NCI-H460 (cell line): ENCODE measurements at regions not wholly inside any gene's neighbourhood (a gene's known extent, or its start where the extent isn't known, plus 50 kb on each side); places are given as distances from the start of the nearest gene placed in this dataset.

ENCODE experiments used
- DNase-seq: peaks from one replicate; pipeline ENCODE4 v3.0.0-alpha.2; 2016; ENCODE audit warnings: low read depth; ENCODE audit errors: extremely low read depth

DNA sequence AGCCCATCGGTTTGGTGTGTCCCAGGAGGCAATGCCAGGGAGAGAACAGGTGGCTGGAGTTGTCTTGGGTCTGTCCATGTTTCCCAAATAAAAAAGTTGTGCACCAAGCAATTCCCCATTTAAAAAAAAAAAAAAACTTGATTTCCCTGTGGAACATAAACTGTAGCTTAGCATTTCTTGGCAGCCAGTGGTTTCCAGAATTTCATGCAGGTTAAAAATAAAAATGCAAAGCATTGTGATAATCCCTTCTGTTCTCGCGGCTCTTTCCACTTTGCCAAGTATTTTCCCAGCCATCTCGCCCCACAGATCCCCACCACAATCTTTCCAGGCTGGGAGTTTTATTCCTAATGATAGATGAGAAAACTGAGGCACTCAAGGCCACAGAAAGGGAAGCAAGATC lies 51.4 kb upstream of the MSX1 start:
- no peak for DNase-seq

DNA sequence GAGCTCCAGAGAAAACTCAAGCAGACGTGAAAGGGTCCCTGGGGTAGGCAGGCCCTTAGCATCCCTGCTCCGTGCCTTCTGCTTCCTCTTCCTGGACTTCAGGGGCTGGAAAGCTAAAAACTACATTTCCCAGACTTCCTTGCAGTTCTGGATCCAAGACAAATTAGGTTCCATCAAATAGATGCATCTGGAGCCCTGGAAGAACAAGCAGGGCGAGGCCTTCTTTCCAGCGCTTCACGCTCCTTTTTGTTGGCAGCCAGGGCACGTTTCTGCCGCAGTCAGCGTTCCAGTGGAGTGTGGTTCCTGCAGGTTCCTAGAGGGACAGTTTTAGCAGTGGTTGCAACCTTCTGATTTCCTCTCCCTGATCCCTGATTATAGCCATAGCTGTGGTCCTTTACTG lies 53.6 kb upstream of the MSX1 start:
- DNase-seq: no peak

GRCh38 chr4:4803912-4804296 lies 55.6 kb upstream of the MSX1 start:
- DNase-seq: no peak

DNA sequence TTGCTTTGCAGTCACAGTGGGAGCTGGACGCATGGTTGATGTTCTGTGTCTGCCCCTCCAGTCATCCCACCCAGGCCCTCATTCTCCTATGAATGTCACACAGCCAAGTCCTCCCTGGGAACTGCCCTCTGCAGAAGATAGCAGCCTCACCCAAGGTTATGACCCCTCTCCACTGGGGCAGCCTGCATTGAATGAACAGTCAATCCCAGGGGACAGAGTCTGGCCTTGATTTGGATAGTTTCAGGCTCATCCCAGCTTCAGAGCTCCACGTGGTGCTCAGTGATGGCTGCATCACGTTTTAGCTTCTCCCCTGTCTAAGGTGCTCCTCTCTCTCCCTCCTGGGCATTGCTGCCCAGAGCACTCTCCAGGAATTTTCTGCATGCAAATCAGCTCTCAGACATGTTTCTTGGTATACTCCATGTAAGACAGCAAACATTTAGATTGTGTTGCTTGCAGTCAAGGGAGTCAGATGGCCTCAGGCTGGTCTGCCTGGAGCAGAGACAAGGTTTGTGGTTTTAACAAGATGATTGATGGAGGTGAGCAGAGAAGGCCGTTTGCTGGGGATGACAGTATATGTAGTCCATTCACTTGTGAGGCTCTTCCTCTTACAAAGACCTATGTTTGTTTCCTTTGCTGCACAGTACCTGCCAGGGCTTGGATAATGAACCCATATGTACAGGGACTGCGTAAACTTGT lies 56.1 kb upstream of the MSX1 start:
- DNase-seq: no peak

GRCh38 chr4:4800646-4801408 lies 58.6 kb upstream of the MSX1 start:
- no peak for DNase-seq

DNA sequence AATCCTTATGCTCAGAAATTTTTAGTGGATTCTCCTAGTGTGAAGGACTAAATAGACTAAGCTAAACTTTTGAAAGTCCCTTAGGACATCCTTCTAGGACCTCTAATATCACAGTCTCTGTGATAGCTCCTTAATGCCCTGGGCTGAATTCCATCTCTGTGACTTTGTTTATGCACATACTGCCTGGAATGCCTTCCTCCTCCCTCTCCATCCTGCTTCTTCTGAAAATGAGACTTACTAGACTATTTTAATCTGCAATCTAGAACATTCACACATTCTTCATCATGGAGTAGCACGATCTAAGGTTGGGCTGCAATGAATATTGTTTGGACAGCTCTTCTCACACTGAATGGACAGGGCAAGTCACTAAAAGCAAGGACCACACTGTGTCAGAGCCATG lies 65.0 kb upstream of the MSX1 start:
- no peak for DNase-seq

- no peak for DNase-seq
Measured at GRCh38 chr4:4792466-4792865, 67.0 kb upstream of the MSX1 start.

DNA sequence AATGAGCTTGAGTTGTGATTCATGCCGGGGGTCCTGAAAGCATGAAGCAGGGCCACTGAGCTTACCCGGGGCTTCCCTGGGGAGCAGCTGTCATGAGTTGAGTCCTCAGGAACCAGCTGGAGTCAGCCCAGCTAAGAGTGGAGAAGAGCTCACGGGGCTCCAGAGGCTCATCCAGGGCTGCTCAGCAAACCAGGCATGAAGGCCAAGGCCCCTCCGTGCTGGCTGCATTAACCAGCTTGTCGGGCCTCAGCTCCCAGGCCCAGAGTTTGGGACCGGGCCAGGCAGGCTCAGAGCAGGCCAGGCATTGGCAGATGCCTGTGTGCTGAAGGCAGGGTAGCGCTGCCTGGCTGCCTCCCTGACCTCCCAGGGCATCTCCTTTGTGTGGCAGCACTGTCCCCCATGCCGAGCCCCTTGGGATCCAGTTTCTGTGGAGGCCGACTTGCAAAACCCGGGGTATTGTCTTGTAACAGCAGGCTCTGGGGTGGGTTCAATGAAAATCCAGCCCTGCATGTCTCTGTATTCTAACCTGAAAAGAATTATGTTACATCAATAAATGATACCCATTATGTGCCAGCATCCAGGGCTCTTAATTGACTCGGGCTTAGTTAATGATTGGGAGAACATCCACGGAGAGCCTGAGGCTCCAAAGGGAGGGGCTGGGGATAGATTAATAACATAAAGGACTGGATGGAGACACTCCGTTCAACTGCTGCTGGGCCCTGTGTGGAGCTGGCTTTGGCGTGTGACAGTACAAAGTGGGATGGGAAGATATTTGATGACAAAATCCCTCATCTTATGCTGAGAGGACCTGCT lies 68.0 kb upstream of the MSX1 start:
- DNase-seq: no peak

DNA sequence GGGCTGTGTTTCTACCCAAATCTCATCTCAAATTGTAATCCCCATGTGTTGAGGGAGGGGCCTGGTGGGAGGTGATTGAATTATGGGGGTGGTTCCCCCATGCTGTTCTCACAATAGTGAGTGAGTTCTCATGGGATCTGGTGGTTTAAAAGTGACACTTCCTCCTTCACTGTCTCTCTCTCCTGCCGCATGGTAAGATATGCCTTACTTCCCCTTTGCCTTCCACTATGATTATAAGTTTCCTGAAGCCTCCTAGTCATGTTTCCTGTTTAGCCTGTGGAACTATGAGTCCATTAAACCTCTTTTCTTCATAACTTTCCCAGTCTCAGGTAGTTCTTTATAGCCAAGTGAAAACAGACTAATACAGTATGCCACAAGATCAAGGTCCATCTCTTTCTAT lies 70.0 kb upstream of the MSX1 start:
- no peak for DNase-seq

GRCh38 chr4:4788573-4788972 lies 70.9 kb upstream of the MSX1 start:
- no peak for DNase-seq

- DNase-seq: no peak
Measured at GRCh38 chr4:4787421-4787820, 72.0 kb upstream of the MSX1 start.

DNA sequence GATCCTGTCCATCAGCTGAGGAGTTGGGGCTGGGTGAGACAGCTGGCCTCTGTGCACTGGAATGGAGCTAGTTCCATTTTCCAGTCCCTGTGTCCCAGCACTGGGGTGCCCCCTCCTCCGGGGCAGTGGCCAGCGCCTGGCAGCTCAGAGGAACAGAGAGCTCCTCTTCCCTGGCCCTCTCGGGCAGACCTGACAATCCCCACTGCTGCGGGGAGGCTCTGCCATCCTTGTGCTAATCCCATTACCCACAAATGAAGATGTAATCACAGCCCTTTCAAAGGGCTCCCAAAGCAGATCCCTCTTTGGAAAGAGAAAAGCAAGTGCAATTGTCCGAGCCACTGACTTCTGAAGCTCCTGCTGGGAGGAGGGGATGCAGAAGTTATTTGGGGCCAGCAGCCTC lies 75.1 kb upstream of the MSX1 start:
- no peak for DNase-seq

GRCh38 chr4:4783847-4784246 lies 75.6 kb upstream of the MSX1 start:
- no peak for DNase-seq

GRCh38 chr4:4782969-4783368 lies 76.5 kb upstream of the MSX1 start:
- DNase-seq: no peak

DNA sequence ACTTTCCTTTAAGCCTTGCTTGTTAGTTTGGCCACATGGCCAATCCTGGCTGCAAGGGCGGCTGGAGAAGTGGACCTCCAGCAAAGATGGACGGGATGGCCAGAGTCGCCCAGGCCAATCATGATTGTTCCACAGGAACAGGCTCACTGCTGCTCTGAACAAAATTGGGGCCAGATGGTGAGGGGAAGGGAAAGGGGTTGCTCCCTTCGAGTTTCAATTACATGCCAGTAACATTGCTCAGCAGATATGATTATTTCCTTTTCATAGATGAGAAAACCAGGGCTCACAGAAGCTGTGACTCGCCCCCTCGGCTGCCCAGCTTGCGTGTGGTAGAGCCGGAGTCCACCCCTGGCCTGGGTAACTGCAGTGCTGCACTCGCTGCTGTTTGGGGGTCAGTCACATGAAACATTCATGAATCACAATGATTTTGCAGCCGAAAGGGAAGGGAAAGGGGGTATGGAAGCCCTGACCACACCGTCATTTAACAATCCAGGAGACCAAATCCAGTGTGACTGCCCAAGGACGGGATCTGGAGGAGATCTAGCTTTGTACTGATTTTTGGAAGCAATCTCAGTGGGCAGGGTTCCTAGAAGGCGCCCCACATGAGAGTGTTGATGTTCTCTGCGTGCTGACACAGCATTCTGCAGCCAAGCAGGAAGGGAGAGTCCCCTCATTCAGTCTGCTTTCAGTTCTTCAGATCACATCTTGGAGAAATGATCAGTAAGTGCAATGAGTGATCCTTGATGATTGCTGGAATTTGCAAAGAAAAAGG lies 77.3 kb upstream of the MSX1 start:
- DNase-seq: no peak

- no peak for DNase-seq
Measured at GRCh38 chr4:4780729-4781244, 78.7 kb upstream of the MSX1 start.

DNA sequence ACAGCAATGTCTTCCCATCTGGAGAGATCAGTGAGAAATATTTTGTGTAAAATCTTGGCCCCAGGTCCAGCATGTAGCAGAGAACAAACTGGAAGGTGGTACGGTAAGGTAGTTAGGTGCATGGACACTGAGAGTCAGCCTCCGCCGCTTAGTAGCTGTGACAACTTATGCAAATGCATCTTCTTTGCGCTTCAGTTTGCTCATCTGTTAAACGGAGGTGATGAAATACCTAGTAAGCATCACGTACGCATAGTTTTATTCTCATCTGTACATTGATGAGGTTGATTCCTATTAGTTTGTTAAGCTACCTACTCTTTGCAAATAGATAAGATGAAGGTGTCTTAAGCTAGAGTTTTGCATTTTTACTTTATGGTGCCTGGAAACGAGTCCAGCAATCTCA lies 80.0 kb upstream of the MSX1 start:
- no peak for DNase-seq

DNA sequence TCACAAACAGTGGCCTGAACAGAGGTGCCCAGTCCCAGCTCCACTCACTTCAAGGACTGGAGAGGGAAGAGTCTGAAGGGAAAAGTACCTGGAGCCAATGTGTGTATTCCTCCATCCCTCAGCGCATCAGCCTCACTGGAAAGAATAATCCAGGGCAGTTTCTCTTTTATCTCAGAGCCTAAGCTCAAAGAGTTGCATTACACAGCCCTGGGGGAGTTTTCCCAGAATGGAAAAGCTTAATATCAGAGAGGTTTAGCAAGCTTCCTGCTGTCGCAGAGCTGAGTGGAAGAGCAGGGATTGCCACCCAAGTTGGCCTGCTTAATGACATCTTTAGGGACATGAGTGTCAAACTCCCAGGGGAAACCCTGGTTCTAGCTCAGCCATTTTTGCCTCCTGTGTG lies 80.4 kb upstream of the MSX1 start:
- no peak for DNase-seq

DNA sequence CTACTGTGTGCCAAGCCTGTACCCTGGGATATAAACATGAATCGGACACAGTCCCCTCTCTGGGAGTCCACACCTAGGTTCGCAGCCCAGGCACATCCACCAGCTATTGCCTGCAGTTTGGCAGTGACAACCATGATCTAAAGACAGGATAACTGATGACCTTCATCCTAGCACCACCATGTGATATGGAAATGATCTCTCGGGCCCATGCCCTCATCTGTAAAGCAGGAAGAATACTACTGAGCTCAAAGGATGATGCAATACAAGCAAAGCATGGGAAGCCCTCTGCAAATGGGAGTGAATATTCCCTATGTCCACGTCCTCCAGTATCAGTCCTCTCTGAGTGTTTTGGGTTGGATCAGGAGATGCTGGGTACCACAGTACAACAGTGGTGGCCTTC lies 80.9 kb upstream of the MSX1 start:
- no peak for DNase-seq

DNA sequence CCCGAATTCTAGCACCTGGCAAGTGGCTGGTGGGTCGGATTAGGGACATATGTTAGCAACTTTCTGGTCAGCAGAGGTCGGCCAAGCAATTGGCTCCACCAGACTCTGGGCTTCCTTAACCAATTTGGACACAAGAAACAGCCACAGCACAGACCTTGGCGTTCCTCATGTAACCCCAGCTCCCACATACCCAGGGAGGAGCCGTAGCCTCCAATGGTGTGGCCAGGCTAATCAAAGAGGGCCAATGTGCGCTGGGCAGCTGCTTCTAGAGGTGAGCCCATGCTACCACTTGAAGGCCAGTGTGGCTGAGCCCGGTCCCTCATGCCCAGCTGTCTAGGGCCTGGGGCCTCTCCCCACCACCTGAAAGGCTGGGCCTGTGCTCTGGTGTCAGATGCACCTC lies 82.5 kb upstream of the MSX1 start:
- DNase-seq: no peak

DNA sequence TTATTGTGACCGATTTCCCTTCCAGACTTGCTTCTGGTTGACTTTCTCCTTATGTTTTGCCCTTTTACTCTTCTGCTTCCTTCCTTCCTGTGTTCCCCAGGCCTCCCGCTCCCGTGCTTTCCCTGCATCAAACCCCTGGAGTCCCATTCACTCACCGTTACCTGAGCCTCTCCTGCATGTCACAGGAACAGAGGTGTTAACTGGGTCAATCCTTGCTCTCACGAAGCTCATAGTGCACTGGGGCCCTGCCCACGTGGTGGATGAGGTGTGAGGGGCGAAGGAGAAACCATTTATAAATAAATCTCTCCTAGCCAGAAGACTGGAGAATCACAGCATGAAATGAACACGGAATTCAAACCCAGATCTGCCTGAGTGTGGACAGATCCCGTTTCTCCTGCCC lies 83.1 kb upstream of the MSX1 start:
- DNase-seq: no peak
